ENCODE measurements at regions not wholly inside any gene's neighbourhood (a gene's known extent, or its start where the extent isn't known, plus 50 kb on each side); places are given as distances from the start of the nearest gene placed in this dataset.

GRCh38 chr18:11307716-11308115 lies 158.3 kb upstream of the PIEZO2 start:
- no peak for TF ChIP-seq CTCF (IDR thresholded peaks at IDR 0.05; ENCODE audit: low read depth, low read length, missing input control)
- TF ChIP-seq JUND (IDR thresholded peaks at IDR 0.05) = no peak
- TF ChIP-seq MAX (IDR thresholded peaks at IDR 0.05) = no peak
- TF ChIP-seq RAD21 (IDR thresholded peaks at IDR 0.05) = no peak
- no peak for TF ChIP-seq SP1 (IDR thresholded peaks at IDR 0.05)
- TF ChIP-seq, protein P1, sequence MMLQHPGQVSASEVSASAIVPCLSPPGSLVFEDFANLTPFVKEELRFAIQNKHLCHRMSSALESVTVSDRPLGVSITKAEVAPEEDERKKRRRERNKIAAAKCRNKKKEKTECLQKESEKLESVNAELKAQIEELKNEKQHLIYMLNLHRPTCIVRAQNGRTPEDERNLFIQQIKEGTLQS (IDR thresholded peaks at IDR 0.05) = no peak
- TF ChIP-seq REST (IDR thresholded peaks at IDR 0.05) = no peak
- TF ChIP-seq TAF1 (conservative IDR thresholded peaks at IDR 0.05) = no peak
- no peak for TF ChIP-seq YY1 (IDR thresholded peaks at IDR 0.05)
- TF ChIP-seq GABPA (IDR thresholded peaks at IDR 0.05 in 1 of 2, conservative IDR thresholded peaks at IDR 0.05 in 1 of 2) = no peak
- no peak for TF ChIP-seq EGR1 (IDR thresholded peaks at IDR 0.05; ENCODE audit: low read depth in 2 of 2)

All from liver (tissue), 3 donors.